ENCODE measurements at regions not wholly inside any gene's neighbourhood (a gene's known extent, or its start where the extent isn't known, plus 50 kb on each side); places are given as distances from the start of the nearest gene placed in this dataset.

DNA sequence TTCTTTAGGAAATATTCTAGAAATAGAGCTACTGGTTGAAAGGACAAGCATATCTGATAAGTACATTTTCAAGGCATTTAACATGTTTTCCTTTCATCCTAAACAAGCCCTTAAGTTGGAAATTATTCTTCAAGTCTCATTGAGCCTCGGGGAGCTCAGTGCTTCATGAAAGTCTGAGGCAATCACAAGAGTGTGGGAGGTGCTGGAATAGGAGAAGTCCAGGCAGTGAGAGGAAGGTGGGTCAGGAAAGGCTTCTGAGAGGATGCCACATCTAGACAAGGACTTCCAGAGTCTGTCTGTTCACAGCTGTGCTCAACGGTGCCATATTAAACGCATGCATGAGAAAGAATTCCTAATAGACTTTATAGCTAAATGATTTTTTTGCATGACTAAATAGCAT lies 69.8 kb downstream of the CD83 start:
- no peak for DNase-seq

DNA sequence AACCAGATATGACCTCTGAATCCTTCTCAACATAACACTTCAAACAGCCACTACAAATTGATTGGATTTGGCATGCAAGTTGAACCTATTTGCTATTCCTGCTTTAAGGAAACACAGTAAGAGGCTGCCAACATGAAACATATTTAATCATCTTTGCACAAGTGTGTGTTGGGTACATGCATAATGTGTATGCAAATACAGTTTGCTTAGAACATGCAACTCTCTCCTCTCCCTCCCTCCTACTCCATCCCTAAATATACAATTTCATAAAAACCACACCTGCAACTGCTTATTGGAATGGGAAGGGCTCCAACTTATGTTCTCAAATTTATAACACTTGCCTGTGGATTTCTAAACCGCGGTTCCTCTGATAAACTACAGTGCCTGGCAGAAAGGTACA lies 71.5 kb downstream of the CD83 start:
- DNase-seq = peak; percentile 50

DNA sequence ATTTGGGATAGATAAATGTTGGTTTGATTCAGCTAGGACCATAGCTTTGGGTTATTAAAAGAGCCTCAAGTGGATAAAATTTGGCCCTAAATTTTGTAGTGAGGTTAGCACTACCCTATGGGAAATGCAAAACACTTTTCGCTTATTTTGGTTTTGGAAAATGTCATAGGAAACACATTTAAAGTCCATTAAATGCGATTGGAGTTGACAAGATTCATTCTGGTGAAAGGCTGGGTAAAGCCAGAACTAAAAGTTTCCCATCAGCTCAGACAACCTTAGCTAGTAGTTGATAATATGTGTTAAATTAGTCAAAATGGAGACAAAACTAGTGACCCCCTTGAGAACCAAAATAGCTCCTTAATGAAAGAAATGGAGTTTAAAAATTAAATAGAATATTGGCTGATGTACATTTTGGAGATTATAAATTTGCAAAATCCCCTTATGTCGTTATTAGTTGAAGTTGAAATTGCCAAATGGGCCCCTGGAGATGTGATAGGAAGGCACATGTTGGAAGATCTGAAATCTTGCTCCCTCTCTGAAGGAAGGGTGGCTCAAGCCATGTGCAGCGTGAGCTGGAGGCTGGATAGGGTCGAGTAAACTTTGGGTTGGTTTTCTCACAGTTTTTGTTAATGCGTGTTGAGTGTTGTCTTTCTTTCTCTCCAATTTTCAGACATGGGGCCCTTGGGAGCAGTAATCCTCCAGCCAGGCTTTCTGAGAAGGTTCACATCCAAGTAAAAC lies 72.8 kb downstream of the CD83 start:
- DNase-seq = peak; percentile 61

DNA sequence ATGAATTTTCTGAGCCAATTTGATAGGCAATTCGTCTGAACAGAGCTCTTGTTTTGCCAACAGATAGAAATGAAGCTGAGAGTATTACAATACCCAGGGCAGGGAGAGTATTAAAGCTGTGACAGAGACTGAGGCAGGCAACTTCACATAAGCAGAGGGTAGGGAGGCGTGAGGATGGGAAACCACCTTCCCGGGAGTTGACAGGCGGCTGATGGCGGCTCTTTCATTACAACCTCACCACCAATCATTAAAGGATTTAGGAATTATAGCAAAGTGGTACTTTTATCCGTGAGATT lies 73.3 kb downstream of the CD83 start:
- DNase-seq = no peak

DNA sequence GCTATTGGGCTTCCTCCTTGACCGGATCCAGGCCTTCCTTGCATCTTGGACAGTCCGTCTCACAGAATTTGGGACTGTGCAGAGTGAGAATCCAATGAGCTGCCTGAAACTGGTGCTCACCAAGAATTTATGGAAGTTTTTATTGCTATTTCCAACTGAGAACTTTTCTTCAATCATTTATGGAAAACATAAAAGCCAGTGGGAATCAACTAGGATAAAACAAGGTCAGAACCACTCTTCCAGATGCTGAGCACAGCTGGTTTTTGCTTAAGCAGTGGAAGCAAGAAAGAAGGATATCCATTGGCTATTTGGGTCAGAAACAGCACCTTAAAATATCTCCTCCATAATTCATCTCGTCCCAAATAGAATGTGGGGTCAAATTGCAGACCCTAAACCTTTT lies 74.2 kb downstream of the CD83 start:
- DNase-seq = no peak

DNA sequence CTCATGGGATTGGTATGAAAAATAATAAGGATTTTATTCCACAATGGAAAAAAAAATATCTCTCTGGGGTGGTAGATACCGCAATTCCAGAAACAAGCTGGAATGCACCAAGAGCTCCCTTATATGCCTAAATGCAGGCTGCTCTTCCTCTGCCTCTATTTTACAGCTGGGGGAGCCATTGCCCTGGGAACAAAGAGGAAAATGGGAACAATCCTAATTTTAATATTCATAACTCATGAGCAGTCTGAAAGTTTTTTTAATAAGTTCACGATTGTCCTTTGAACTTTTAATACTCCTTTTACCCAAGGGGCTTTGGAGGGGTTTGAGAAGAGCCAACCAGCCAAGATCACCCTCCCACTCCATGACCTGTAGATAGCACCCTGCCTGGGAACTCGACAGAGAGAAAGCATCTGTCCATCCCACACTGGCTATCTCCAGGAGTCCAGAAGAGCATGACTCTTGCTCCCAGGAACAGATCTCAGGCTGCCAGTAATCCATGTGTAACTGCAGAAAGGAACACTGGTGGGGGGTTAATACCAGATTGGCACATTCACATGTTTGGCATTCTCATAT lies 74.7 kb downstream of the CD83 start:
- DNase-seq = no peak

DNA sequence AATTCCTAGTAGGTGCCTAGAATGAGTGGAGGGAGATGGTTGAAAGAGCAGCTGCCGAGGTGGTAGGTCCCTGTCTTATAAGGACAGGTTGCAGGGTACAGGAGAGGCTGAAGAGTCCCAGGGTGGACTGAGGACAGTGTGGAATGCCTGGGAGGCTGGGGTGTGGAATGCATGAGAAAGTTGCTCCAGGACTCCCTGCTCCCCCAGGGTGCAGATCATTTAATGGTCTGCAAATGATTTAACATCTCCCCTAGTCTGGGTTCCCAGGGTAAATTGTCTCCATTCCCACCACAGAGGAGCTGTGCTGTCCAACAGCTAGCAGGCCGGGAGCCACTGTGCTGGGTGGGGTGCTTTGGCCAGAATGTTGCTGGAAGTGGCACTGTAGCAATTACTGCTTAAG lies 76.0 kb downstream of the CD83 start:
- DNase-seq = no peak

DNA sequence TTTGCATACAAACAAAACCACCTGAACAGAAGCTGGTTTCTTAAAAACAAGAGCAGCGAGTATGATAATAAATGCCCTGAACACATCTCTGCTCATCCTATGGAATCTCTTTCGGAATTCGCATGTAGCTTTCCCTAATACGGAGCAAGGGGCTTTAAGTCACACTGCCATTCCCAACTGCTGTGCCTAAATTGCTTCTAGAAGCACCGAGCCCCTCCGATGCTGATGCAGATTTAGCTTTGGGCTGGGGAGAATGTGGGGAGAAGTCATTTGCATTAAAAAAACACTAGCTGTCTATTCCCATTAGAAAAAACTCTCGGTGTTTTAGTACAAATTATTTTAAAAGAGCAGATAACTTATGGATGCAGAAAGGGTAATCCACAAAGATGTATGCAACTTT lies 76.9 kb downstream of the CD83 start:
- no peak for DNase-seq

DNA sequence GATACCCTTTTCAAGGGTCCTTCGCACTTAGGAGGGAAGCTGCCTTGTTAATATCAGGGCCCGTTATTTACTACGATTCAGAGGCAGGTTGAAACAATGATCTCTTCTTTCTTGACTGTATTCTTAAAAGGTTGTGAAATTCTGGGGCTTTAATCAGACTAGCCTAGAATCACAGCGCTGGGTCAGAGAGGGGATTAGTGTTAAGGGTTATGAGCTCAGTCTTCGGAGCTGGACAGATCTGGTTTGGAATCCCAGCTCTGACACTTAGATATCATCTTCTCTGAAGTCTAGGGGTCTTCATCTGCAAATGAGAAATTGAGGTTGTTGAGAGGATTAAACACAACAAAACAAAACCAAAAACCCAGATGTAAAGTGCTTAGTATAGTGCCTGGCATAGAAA lies 77.4 kb downstream of the CD83 start:
- no peak for DNase-seq

DNA sequence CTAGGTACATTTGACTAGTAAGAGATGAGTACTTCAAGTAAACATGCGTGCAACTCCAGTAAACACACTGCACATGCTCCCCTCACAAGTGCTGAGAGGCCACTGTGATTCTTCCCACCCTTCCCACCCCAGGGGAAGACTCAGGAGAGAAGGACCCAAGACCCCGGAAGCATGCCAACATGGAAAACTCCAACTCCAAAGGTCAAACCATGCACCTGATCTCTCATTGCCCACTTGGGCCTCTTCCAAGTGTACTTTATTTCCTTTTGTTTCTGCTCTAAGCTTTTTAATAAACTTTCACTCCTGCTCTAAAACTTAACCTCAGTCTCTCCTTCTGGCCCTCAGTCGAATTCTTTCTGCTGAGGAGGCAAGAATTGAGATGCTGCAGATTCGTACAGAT lies 78.5 kb downstream of the CD83 start:
- DNase-seq = no peak

DNA sequence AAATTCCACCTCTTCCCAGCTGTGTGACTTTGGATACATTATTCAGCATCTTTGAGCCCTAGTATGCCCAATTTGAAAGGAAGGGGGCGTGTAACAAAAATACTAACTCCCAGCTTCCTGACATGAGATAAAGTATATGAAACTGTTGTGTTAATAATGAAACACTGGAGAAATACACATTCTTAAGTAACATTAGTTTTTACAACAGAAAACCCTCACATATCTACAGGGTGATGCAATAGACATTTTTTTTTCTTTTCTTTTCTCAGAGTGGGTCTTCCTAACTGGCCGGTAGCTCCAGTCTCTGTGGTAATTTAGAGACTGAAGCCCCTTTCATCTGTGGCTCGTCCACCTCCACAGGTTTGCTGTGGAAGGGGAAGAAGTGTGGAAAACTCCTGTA lies 79.5 kb downstream of the CD83 start:
- DNase-seq = no peak

DNA sequence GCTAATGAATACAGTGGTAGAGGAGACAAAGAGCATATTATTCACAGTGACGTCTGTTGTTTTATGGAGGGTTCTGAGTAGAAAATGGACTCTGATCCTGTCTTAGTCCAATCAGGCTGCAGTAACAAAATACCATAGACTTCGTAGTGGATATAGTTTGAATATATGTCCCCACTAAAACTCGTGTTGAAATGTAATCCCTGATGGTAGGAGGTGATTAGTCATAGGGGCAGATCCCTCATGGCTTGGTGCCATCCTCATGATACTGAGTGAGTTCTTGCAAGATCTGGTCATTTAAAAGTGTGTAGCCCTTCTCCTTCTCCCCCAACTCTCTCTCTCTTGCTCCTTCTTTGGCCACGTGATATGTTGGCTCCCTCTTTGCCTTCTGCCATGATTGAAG lies 82.5 kb downstream of the CD83 start:
- no peak for DNase-seq

DNA sequence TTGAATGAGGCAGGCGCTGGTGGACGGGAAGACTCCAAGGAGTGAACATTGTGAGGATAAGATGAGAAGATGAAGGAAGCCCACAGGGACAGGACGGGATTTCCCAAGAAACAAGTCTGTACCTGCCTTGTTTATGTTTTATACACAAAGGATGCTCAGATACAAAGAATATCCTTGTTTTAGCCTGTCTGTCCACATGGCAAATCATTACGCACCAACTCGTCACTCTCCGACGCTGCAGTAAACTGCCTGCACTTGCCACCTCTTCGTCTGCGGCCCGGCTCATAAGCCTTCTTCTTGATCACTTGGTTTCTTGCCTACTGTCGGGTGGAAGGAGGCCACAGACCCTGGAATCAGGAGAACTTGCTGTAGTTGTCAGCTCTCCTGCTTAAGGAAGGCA lies 85.4 kb downstream of the CD83 start:
- DNase-seq = no peak

DNA sequence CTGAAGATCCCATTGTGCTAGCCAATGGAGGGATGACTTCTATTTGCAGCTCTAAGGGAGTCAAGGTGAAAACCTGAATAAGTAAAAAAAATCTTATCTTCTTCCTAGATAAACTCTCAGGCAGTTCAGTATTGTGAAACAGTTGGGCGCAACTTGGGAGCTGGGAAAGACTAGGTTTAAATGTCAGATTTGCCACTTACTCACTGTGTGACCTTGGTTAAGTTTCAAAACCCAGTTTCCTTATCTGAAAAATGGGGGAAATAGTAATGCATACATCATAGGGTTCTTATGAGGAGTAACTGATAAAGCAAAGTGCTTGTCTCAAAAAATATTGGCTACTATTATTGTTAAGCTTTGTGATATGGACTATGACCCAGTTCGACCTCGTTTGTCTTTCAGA lies 88.8 kb downstream of the CD83 start:
- no peak for DNase-seq

DNA sequence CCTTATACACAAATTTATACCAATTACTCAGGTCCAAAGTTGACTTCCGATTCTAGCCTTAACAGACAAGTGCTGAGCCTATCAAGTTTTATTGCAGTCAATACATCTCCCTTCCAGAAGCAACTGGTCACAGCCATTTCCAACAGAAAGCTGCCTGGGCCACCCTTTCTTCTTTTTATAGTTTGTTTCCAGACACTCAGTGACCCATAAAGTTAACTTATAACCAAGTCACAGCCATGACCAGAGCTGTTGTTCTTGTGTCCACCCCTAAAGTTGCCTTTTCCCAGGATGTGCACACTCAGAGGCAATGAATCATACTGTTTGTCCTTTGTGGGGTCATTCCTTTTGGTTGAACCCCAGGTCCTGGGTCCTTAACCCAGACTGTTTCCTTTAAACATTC lies 89.9 kb downstream of the CD83 start:
- no peak for DNase-seq

DNA sequence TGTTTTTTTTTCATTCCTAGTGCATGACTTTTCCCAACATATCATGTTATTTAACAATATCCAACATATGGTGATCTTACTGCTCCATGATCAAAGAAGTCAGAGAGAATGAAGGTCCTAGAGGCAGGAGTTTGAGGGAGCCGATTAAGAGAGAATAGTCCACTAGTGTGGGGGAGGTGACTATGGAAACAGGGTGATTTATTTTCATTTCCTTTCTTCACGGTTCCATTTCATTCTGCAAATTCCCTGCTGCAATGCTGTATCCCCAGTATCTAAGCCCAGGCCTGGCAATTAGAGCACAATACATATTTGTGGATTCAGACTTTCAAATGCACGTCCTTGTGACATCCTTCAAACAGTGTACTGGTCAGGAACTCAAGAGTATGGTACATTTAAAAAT lies 91.4 kb downstream of the CD83 start:
- no peak for DNase-seq

DNA sequence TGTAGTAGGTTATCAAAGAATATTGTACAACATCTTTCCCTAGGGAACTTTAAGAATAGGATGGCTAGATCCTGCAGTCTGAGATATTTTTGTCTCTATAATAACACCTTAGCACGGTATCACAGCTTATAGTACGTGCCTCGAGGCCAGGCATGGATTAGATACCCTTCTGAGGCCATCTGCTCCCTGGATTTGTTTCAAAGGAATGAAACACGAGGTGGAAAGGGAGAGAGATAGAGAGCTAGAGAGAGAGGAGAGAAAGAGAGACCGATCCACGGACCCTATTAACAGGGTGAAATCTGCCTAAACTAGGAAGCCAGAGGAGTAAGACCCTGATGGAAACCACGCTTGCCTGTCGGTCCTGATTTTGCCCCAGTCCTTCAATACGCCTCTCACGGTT lies 92.5 kb downstream of the CD83 start:
- DNase-seq = no peak

DNA sequence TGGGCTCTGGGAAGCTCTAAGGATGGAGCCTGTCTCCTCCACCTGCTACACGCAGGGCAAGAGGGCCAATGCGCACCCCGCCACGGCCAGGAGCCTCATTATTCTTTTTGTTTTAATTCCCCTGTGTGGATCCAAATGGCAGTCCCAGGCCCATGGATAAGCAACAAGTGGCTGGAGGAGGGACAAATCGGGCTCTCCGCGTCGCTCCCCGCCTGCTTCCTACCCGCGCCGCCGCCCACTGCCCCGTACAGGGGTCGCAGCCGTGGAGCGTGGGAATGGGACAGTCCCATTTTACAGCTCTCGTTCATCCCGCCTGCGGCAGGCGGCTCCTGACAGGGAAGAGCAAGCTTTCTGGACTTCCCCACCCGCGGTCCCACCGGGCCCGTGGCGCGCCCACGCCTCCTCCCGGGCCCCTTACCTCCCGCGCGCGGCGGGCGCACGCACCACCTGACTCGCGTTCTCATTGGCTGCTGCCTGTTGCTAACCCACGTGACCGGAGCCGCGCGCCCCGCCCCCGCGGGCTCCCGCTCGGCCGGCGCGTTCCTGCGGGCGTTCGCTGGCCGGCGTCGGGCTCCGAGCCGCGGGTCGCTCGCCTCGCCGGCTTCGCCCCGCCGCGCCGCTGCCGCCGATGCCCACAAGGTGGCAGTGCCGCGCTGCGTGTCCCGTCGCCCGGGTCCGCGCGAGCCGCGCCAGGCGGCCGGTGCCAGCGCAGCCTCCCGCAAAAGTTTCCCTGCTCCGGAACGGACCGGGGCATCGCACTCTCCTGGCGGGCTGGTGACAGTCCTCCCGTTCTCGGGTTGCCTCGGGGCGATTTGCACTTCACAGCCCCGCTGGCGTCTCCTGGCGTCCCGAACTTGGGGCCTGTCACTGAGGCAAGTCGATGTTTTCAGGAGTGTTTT lies 93.3 kb downstream of the CD83 start:
- peak; percentile 96 for DNase-seq

DNA sequence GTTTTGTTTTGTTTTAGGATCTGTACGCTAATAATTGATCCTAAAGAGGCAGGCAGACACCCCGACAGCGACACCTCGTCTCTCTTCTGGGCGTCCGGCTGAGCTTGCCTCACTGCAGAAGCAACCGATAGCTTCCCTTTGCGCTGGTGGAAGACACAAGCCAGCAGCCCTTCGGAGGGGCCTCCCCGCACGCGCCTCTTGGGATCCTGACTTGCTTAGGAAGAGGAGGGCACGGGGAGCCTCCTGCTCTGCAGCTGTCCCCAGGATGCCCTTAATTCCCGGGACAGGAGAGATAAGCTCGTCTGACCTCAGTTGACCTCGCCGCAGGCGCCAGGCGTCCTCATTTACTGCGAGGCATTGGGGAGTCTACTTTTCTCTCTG lies 94.0 kb downstream of the CD83 start:
- DNase-seq = no peak

DNA sequence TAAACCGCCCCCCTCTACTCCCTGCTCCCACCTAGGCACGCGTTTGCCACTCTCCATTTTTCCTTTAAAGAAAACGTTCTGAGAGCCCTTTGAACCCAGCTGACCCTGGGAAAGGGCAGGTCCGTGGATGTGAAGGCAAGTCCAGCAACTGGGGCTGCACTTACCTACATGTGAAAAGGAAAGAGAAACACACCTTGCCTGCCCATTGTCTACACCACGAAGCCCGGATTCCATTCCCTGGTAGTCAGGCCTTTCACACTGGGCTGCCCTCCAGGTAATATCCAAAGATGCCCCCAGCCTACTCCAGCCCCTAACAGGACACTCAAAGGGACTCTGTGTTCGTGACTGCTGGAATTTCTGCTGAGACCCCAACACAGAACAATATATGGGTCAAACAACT lies 94.4 kb downstream of the CD83 start:
- no peak for DNase-seq

DNA sequence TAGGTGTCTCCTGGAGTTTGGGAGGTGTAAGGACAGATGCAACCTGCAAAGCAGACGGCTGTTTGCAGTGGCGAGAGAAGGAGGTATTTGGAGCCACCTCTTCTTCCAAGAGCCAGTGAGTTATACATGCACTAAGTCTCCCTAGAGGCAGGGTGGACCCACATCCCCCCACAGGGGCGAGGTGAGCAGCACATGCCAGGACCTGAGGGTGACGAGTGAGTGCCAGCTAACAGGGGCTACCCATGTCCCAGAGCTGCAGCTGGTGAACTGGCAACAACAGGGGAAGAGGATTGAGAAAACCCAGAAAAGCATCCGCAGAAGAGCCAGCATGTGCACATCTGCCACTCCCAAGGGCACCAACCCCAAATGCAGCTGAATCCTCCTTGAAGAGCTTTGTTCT lies 95.1 kb downstream of the CD83 start:
- DNase-seq = no peak

DNA sequence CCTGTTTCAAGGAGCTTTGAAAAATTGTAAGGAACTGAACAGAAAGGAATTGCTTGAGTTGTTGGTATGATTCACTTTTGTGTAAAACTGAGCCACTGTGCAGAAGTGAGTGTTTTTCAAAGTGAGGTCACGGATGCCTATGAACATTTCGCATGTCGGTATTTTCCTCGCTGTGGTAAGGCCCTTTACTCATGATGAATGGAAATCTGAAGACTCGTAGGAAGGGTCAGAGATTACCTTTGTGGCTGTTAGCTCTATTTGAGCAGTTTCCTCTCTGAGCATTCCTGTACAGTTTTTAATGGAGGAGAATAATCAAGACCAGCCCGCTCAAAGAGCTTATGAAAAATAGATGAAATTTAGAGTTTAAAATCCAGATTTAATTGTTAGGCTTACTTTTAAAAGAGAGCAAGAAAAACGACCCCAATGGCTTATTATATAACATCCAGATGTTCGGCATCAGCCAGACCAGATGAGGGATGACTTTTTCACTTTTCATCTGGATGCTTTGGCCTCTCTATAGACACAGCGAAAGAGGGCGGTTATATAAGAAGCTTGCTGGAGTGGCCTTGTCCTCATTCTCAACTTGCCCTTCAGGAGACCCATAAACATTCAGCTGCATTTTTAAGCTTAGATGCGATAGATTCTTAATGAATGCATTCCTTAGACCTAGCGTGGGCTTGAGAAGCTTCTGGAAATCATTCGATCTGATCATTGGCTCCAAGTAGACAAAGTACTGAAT lies 99.5 kb downstream of the CD83 start:
- peak; percentile 31 for DNase-seq

DNA sequence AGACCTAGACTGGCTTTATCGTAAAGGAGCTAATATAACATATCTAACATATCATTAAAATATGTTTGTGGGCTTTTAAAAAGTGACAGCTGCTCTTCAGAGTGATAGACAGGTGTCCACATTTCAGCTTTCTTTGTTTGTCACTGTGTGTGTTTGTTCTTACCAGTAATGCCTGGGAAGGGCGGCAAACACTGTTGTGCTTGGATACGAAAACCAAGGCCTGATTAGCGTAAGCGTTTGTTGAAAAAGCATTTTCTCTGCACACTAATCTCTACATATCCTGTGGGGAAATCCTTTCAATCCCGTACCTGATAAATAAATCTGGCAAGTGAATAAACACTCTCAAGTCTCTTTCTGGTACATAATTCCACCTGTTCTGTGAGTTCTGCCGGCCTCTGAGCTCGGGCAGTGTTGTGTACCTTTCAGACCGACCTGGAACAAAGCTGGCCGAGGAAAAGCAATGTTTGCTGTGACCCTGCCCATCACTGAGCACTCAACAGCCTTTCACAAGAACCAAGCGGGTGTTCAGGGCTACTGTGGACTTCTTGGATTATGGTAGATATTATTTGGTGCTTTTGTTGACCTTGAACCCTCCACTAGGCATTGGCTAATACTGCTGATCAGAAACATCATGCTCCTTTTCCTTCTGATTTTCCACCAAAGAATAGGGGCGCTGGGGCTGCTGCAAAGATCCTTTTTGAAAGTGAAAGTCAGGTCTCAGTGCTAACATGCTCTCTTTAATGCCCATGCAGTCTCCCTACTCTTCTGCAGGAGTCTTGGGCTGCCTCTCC lies 100.4 kb downstream of the CD83 start:
- DNase-seq = no peak

Measured in eye (tissue), 1 donor.